SK-N-MC (cell line): ENCODE measurements at regions not wholly inside any gene's neighbourhood (a gene's known extent, or its start where the extent isn't known, plus 50 kb on each side); places are given as distances from the start of the nearest gene placed in this dataset.

Experiments
- DNase-seq: peaks from one replicate; pipeline ENCODE4 v3.0.0-alpha.2; 2011; ENCODE audit warnings: low read depth, low spot score
- H3K27ac ChIP-seq: fragments of 200-600 bp; sonication (generic); 2 replicates; pipeline ENCODE4 v1.5.1; 2016; ENCODE audit warnings: mixed run types
- H3K36me3 ChIP-seq: fragments of 200-600 bp; sonication (generic); 2 replicates; pipeline ENCODE4 v1.6.1; 2017; ENCODE audit warnings: antibody characterized with exemption, low read length, mixed read lengths; ENCODE audit not compliant: insufficient read depth
- H3K4me3 ChIP-seq: fragments of 200-600 bp; sonication (generic); 2 replicates; pipeline ENCODE4 v1.5.1; 2016
- H3K9ac ChIP-seq: fragments of 200-600 bp; sonication (generic); 2 replicates; pipeline ENCODE4 v1.8.0; 2017; ENCODE audit warnings: mixed run types, mixed read lengths; ENCODE audit not compliant: insufficient read length
- H3K9me3 ChIP-seq: fragments of 200-600 bp; sonication (generic); 2 replicates; pipeline ENCODE4 v1.6.1; 2017; ENCODE audit warnings: low read depth, mild to moderate bottlenecking, antibody characterized with exemption, low read length, moderate library complexity, mixed read lengths
- EZH2 ChIP-seq: fragments of 200-600 bp; sonication (generic); IDR thresholded peaks from one replicate; pipeline ENCODE4 v1.6.1; 2017; ENCODE audit warnings: antibody characterized with exemption
- FOXP2 ChIP-seq: optimal IDR thresholded peaks from 2 replicates; pipeline ENCODE3; 2011; ENCODE audit warnings: mild to moderate bottlenecking, moderate library complexity; ENCODE audit not compliant: insufficient read depth; ENCODE audit errors: extremely low read length, control extremely low read depth
- POLR2AphosphoS5 ChIP-seq: IDR thresholded peaks from 2 replicates; pipeline ENCODE4 v1.6.1; 2012; ENCODE audit warnings: mild to moderate bottlenecking, low read depth, low read length, borderline replicate concordance

GRCh38 chr13:40345654-40346372, 320.6 kb downstream of the FOXO1 start:
- H3K36me3 ChIP-seq, result no peaks in the 10 kb centered on the region
- H3K27ac ChIP-seq, result no peak overlapping the region
- no peaks in the 10 kb centered on the region for H3K9me3 ChIP-seq
- no peak for DNase-seq
- TF ChIP-seq EZH2, result no peak
- TF ChIP-seq POLR2AphosphoS5, result no peak
- TF ChIP-seq FOXP2, result no peak
- H3K4me3 ChIP-seq, result no peak overlapping the region
- no peak overlapping the region for H3K9ac ChIP-seq

DNA sequence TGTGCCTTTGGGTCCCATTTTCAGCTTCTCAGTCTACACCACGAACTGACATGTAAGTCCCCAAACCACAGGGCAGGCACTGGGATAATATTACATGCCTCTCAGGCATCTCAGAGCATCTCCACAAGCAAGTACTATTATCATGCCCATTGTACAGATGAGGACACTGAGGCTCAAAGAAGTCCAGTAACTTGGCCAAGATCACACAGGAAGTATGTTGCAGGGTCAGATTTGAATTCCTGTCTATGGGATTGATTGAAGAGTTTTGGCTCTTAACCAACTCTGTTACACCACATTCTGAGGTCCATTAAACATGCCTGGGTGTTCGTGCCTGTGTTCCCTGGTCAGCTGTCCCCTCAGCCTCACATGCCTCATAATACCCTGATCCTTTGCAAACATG, 319.8 kb downstream of the FOXO1 start:
- no peaks in the 10 kb centered on the region for H3K36me3 ChIP-seq
- TF ChIP-seq EZH2, result no peak
- no peak for TF ChIP-seq POLR2AphosphoS5
- TF ChIP-seq FOXP2, result no peak
- H3K4me3 ChIP-seq, result no peak overlapping the region
- no peak overlapping the region for H3K27ac ChIP-seq
- H3K9ac ChIP-seq, result no peak overlapping the region
- H3K9me3 ChIP-seq, result no peaks in the 10 kb centered on the region
- no peak for DNase-seq

DNA sequence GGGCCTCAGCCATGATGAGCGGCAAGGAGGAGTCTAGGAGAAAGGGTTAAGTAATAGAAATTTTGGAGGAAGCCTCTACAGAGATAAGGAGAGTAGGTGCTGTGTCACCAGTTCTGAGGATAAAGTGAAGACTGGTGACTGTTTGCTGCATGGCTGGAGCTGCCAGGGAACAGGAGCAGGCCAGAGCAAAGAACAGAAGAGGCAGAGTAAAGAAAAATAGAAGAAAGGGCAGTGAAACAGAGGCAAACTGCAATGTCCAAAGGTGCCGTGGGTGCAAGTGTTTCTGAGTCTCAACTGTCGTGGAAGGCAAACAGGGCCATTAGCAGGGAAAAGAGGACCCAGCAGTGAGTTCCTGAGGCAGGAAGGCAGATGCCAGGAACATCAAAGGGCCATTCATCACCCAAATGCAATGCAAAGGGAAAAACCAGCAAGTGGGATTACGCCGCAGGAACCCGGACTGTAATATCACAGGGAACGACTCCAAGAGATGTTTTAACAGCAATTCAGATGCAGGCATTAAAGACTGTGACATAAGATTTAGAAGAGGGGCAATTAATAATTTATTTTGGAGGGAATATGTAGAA, 318.3 kb downstream of the FOXO1 start:
- H3K9me3 ChIP-seq, result no peaks in the 10 kb centered on the region
- H3K9ac ChIP-seq, result no peak overlapping the region
- DNase-seq, result no peak
- TF ChIP-seq EZH2 (no peak), FOXP2 (no peak), POLR2AphosphoS5 (no peak)
- no peak overlapping the region for H3K4me3 ChIP-seq
- no peak overlapping the region for H3K27ac ChIP-seq
- no peaks in the 10 kb centered on the region for H3K36me3 ChIP-seq

DNA sequence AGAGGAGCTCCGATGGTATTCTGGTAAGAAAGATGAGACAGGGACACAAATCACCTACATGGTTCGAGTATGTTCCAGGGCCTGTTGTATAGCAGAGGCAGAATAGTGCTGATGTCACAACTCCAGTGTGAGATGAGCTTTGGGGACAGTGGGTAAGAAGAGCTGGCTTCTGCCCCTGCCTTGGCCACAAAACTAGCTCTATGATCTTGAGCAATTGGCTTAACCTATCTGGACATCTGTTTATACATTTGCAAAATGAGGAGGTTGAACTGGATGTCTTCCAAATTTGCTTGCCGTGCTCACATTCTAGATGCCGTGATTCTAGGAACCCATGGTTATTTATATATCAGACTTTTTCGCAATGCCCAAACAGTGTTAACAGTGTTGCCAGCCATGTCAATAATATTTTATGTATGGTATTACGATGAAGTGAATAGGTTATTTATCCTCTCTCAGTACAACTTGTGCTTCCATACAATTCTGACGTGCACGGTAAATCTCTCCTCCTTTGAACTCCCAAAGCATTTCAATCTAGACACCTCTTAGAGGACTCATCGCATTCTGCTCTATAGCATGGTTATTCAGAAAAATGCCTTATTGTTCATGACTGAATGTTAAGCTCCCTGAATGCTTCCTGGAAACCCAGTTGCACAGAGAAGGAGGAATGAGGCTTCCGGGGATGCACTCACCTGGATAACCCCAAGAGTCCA, 316.0 kb downstream of the FOXO1 start:
- H3K4me3 ChIP-seq, result no peak overlapping the region
- TF ChIP-seq FOXP2 (no peak), EZH2 (no peak), POLR2AphosphoS5 (no peak)
- no peaks in the 10 kb centered on the region for H3K36me3 ChIP-seq
- H3K9me3 ChIP-seq, result no peaks in the 10 kb centered on the region
- no peak overlapping the region for H3K9ac ChIP-seq
- DNase-seq, result no peak
- H3K27ac ChIP-seq, result no peak overlapping the region

DNA sequence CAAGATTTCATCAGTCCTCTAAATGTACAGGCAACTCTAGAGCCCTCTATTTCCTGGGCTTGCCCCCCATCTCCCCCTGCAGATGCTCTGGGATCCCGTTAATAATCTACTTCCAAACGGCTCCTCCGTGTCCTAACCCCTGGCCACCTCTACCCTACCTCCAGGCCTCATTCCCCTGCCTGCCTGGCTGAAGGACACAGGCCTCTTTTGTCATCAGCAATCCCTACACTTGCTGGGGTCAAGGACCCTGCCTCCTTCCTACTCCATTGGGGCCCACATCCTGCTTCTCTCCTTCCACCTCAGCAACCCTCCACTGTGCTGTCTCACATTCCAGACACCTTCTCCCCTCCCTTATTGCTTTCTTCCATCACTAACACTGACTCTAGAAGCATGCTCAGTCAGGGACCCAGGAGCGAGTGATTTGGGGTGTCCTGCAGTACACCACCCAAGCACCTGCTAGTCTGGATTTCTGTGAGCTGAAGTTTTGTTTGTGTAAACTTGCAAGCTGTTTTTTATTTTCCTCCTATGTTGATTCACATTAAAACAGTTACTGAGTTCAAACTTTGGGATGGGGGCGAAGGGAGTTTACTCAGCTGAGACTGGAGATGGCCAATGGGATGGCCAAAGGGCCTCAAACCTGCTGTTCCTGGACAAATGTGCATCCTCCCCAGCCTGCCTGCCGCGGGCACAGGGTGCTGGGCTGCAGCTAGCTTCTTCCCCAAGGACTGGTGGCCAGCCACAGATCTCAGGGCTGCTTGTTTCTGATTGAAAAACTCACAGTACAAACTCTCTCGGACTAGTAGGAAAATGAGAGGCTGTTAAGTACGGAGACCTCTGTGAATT, 314.7 kb downstream of the FOXO1 start:
- DNase-seq, result no peak
- TF ChIP-seq POLR2AphosphoS5, result no peak
- TF ChIP-seq EZH2, result no peak
- no peak for TF ChIP-seq FOXP2
- Histone ChIP-seq H3K4me3 (no peak overlapping the region), H3K27ac (no peak overlapping the region), H3K9me3 (no peaks in the 10 kb centered on the region), H3K9ac (no peak overlapping the region), H3K36me3 (no peaks in the 10 kb centered on the region)

- no peaks in the 10 kb centered on the region for H3K9me3 ChIP-seq
- H3K27ac ChIP-seq, result no peak overlapping the region
- no peak overlapping the region for H3K4me3 ChIP-seq
- no peak for TF ChIP-seq POLR2AphosphoS5
- no peak for TF ChIP-seq FOXP2
- no peak for TF ChIP-seq EZH2
- no peak for DNase-seq
- H3K9ac ChIP-seq, result no peak overlapping the region
- no peaks in the 10 kb centered on the region for H3K36me3 ChIP-seq
Measured at GRCh38 chr13:40352380-40352778, 314.1 kb downstream of the FOXO1 start.

DNA sequence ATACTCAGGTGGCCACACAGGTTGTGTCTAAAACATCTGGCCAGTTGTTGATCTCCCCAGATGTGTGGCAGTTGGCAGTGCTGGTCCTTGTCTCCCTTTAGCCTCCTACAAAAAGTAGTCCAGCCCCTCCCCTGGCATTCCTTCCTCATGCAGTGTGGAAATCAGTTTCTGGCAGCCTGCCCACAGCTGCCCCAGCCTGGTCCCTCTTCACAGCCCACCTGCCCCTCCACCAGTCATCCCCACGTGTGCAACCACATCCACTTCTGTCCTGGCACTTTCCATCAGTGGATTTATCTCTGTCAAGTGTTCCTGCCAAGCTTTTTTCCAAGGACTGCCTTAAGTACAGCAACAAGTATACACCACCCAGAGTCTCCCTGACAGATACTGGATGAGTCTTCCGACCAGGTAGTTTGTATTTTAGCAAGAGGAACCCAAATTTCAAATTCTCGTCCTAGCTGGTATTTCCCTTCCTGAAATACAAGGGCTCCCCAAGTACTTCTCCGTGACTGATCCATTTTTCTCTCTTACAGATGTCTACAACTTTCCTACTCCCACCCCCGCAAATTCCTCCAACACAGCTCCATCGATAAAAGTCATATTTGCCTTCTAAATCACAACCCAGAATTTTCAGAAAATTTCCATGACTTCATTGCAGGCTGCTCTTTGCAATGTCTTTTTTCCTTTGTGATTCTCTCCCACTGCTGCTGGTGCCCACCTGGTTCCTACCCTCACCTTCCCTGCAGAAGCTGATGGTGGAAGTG, 313.5 kb downstream of the FOXO1 start:
- Histone ChIP-seq H3K9ac (no peak overlapping the region), H3K36me3 (no peaks in the 10 kb centered on the region), H3K9me3 (no peaks in the 10 kb centered on the region), H3K4me3 (no peak overlapping the region), H3K27ac (no peak overlapping the region)
- TF ChIP-seq FOXP2, result no peak
- TF ChIP-seq POLR2AphosphoS5, result no peak
- TF ChIP-seq EZH2, result no peak
- no peak for DNase-seq

- Histone ChIP-seq H3K9ac (no peak overlapping the region), H3K36me3 (no peaks in the 10 kb centered on the region), H3K27ac (no peak overlapping the region), H3K9me3 (no peaks in the 10 kb centered on the region), H3K4me3 (no peak overlapping the region)
- TF ChIP-seq EZH2, result no peak
- no peak for TF ChIP-seq POLR2AphosphoS5
- no peak for TF ChIP-seq FOXP2
- no peak for DNase-seq
Measured at GRCh38 chr13:40355126-40355724, 311.2 kb downstream of the FOXO1 start.
